ENCODE measurements at regions not wholly inside any gene's neighbourhood (a gene's known extent, or its start where the extent isn't known, plus 50 kb on each side); places are given as distances from the start of the nearest gene placed in this dataset.
"Not testable (repeated sequence)": the region's sequence is repeated elsewhere in the genome, so short reads cannot be mapped to it uniquely, and the experiment has no call there.

DNA sequence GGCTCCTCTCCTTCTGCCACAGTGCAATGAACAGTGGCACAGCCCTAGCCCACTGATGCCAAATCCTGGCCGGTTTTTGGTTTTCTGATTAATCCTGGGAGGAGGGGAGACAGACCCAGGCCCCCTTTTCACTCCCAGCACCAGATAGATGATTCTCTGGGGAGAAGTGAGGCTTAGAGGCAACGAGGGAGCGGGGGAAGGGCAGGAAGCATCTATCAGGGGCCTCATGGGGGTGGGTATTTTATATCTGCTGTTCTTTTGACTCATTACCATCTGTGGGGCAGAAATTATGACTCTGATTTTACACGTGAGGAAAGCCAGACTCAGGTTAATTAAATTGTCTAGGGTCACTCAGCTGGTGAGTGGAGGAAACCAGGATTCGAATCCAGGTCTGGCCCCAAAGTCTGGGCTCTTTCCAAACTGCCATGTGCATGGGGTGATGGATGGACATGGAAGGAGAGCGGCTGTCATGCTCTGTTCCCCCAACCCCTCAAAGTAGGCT, 79.4 kb downstream of the MRM1 start:
- Mint-ChIP-seq H3K4me1 (peaks cover 15% of the 10 kb centered on the region), H3K27me3 (no peaks in the 10 kb centered on the region), H3K9me3 (ENCODE audit: low read depth) (no peaks in the 10 kb centered on the region), H3K27ac (no peak overlapping the region), H3K4me3 (no peak overlapping the region), H3K36me3 (no peaks in the 10 kb centered on the region)
- no peak for ATAC-seq
- DNase-seq = no peak
- CTCF ChIA-PET = no interaction called here

DNA sequence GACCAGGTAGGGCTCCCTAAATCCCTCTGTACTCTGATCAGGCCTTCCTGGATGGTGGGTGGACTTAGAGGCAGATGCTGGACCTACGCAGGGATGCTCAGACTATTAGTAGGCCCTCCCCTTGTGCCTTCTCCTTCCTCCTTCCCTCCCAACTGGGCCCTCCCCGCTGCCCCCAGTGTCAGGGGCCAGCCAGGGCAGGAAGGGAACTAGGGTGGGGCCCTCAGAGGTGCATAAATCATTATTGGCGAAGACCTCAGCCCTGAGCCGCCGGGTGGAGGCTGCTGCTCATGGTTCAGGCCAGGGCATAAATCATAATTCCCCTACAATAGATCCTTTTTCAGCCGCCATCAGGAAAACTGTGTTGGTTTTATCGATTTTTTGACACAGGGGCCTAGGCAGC, 81.4 kb downstream of the MRM1 start:
- Mint-ChIP-seq H3K27me3 (peaks cover 13% of the 10 kb centered on the region), H3K27ac (no peak overlapping the region), H3K9me3 (ENCODE audit: low read depth) (no peaks in the 10 kb centered on the region), H3K4me1 (peaks cover 3% of the 10 kb centered on the region), H3K4me3 (no peak overlapping the region), H3K36me3 (no peaks in the 10 kb centered on the region)
- DNase-seq (no peak), ATAC-seq (no peak)
- CTCF ChIA-PET = no interaction called here

DNA sequence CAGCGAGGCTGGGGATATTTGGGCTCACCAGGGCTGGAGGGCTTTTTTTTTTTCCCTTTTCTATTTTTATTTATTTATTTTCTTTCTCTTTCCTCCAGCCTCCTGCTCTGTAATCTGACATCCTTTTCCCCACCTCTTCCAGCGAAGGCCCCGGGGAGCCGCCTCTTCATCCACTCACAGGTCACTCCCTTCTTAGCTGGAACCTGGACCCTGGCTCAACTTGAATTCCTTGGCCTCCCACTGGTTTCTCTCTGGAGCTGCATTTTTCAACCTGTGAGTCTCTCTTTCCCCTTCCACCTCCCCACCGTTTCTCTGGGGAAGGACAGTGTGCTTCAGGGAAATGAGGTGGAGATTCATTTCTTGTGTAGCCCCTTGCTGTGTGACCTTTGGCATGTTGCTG, 82.0 kb downstream of the MRM1 start:
- Mint-ChIP-seq H3K36me3 (no peaks in the 10 kb centered on the region), H3K4me1 (no peaks in the 10 kb centered on the region), H3K27ac (no peak overlapping the region), H3K4me3 (no peak overlapping the region), H3K9me3 (ENCODE audit: low read depth) (no peaks in the 10 kb centered on the region), H3K27me3 (peaks cover 15% of the 10 kb centered on the region)
- CTCF ChIA-PET = no interaction called here
- ATAC-seq (no peak), DNase-seq (no peak)

DNA sequence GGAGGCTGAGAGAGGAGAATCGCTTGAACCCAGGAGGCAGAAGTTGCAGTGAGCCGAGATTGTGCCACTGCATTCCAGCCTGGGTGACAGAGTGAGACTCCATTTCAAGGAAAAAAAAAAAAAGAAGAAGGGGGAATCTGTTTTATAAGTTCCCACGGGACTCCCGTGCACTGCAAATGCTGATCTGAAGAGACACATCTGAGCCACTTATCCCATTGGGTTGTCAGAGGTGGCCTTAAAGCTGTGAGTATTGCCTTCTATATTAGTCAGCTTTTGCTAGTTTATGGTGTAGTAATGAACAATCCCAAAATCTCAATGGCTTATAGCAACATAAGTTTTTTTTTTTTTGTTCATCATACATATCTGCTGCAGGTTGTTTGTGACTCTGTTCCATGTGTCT, 82.8 kb downstream of the MRM1 start:
- DNase-seq = no peak
- no peak overlapping the region for H3K4me3 Mint-ChIP-seq
- H3K36me3 Mint-ChIP-seq = no peaks in the 10 kb centered on the region
- CTCF ChIA-PET = interaction anchor here (1.4 kb wide), 1 partner anchor 10 kb away, joined by 4 read pairs; no protein-coding TSS in a partner anchor
- H3K27ac Mint-ChIP-seq = no peak overlapping the region
- no peak for ATAC-seq
- H3K4me1 Mint-ChIP-seq = no peaks in the 10 kb centered on the region
- H3K9me3 Mint-ChIP-seq (ENCODE audit: low read depth) = no peaks in the 10 kb centered on the region
- H3K27me3 Mint-ChIP-seq = peaks cover 18% of the 10 kb centered on the region

DNA sequence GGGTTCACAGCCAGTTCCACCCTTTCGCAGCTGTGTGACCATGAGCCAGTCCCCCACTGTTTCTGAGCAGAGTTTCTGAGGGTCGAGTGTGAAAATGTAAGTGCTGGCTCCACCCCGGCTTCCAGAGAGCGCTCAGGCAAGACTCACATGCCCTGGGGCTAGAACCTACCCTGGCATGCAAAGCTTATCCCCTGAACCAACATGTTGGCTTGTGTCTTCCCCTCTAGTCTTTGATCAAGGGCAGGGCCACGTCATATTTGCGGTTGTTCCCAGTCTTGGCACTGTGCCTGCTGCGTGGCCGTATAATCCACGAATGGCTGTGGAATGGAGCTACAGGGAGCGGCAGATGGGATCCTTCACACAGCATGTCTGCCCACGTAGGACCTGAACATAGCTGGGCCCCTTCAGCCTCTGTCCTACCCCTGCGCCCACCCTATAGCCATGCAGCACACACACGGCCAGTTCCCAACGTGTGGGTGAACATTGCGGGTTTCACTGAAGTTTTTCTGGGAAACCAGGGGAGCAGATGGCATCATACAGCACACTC, 84.8 kb downstream of the MRM1 start:
- ATAC-seq (no peak), DNase-seq (no peak)
- H3K9me3 Mint-ChIP-seq (ENCODE audit: low read depth) = no peaks in the 10 kb centered on the region
- no peaks in the 10 kb centered on the region for H3K4me1 Mint-ChIP-seq
- CTCF ChIA-PET = no interaction called here
- no peak overlapping the region for H3K27ac Mint-ChIP-seq
- H3K36me3 Mint-ChIP-seq = no peaks in the 10 kb centered on the region
- no peak overlapping the region for H3K4me3 Mint-ChIP-seq
- peaks cover 21% of the 10 kb centered on the region for H3K27me3 Mint-ChIP-seq

DNA sequence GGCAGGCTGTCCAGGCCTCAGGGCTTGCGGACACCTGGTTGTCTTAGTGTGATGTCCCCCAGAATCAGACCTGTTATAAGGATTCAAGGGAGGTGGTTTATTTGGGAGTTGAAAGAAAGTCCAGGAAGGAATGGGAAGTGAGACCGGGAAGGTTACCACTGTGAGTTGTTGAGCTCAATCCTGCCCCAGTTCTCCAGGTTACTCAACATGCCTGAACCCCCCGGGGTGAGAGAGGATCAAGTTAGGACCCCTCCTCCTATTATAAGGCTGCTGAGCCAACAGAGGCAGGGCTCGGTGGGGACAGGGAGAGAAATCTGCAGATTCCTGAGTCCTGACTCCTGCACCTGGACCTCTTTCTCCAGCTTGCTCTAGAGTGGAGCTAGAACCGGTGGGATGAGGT, 86.4 kb downstream of the MRM1 start:
- Mint-ChIP-seq H3K9me3 (ENCODE audit: low read depth) (no peaks in the 10 kb centered on the region), H3K27me3 (peaks cover 28% of the 10 kb centered on the region), H3K4me1 (no peaks in the 10 kb centered on the region), H3K27ac (no peak overlapping the region), H3K4me3 (no peak overlapping the region), H3K36me3 (no peaks in the 10 kb centered on the region)
- CTCF ChIA-PET = interaction anchor here (1.0 to 1.1 kb wide), 3 partner anchors 19 to 85 kb away, joined by 3 read pairs; no protein-coding TSS in a partner anchor
- ATAC-seq = no peak
- no peak for DNase-seq

DNA sequence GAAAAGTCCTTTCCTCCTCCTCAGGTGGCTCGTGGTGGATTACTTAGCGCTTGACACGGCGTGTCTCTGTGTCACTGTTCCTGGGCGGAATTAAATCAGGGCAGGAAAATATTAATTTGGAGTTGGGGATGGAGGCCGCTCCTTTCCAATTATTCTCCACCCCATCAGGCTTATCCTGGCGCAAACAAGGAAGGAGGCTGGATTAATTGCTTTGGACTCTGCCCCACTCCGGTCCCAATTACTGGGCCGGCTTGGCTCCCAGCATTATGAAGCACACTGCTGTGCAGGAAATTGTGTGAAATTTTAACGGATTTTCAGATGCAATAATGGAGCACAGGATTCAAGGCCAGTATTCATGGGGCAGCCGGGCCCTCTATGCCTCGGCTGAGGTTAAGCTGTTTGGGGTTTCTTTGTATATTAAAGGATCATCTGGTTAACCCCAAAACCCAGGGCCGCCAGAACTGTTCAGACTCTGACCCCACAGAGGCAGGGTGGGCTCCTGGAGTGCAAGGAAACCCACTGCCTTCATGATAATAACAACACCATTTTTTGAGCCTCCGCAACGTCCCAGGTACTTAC, 87.8 kb downstream of the MRM1 start:
- ATAC-seq (no peak), DNase-seq (no peak)
- Mint-ChIP-seq H3K9me3 (ENCODE audit: low read depth) (no peaks in the 10 kb centered on the region), H3K4me3 (no peak overlapping the region), H3K36me3 (no peaks in the 10 kb centered on the region), H3K27me3 (peaks cover 31% of the 10 kb centered on the region), H3K4me1 (no peaks in the 10 kb centered on the region), H3K27ac (no peak overlapping the region)
- CTCF ChIA-PET = no interaction called here

DNA sequence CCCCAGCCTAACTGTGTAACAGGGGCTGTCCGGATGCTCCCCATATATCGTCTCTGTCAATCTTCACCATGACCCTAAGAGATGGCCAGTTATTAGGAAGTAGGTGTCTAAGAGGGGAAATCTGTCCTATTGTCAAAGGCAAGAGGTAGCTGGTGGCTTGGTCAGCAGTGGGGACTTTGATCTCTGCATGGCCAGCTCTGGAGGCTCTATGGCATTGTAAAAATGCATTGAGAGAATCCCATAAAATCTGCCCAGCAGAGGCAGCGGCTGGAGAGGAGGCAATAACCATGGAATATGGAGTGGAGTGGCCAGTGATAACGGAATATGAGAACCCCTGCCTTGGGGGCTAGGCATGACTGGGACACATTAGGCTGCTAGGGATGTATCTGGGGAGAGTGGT, 88.8 kb downstream of the MRM1 start:
- ATAC-seq (no peak), DNase-seq (no peak)
- CTCF ChIA-PET = no interaction called here
- no peaks in the 10 kb centered on the region for H3K36me3 Mint-ChIP-seq
- H3K27me3 Mint-ChIP-seq = peaks cover 37% of the 10 kb centered on the region
- no peak overlapping the region for H3K4me3 Mint-ChIP-seq
- H3K27ac Mint-ChIP-seq = no peak overlapping the region
- H3K4me1 Mint-ChIP-seq = no peaks in the 10 kb centered on the region
- no peaks in the 10 kb centered on the region for H3K9me3 Mint-ChIP-seq (ENCODE audit: low read depth)

DNA sequence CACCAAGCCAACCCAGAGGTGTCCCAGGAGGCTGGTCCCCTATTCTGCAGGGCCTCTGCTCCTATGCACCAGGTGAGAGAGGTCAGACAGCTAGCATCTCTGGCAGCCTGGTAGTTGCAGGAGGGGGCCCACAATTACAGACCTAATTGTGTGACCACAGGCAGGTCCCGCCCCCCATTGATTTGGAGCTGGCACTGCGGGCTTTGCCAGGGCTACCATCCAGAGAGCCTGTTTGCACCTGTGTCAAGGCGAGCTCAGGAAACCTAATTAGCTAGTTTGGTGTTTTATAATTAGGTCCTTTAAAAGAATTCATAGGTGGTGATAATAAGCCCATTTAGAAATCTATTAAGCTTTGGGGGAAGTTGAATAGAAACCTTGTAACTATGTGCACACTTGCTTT, 90.2 kb downstream of the MRM1 start:
- Mint-ChIP-seq H3K27ac (no peak overlapping the region), H3K9me3 (ENCODE audit: low read depth) (no peaks in the 10 kb centered on the region), H3K36me3 (no peaks in the 10 kb centered on the region), H3K4me3 (no peak overlapping the region), H3K27me3 (peaks cover 40% of the 10 kb centered on the region), H3K4me1 (no peaks in the 10 kb centered on the region)
- ATAC-seq (no peak), DNase-seq (no peak)
- CTCF ChIA-PET = no interaction called here

DNA sequence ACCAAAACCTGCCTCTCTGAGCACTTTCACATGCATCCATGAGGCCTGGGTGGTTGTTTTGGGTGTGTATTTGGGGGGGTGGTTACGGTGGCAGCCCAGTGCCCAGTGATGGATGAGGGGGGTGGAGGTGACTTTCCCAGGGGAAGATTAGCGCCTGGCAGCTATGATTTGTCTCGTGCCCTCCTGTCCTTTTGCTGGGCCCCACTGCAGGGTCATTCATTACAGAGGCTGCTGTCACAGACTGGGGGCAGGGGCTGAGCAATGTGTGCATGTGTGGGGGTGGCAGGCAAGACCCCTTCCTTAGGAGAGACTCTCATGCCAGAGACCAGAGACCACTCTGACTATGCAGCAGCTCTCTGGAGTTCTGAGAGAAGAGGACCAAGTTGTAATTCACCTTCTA, 93.7 kb downstream of the MRM1 start:
- H3K27ac Mint-ChIP-seq = no peak overlapping the region
- CTCF ChIA-PET = interaction anchor here (1.0 kb wide), 1 partner anchor 66 kb away, joined by 3 read pairs; no protein-coding TSS in a partner anchor
- DNase-seq (no peak), ATAC-seq (no peak)
- no peaks in the 10 kb centered on the region for H3K9me3 Mint-ChIP-seq (ENCODE audit: low read depth)
- H3K27me3 Mint-ChIP-seq = peaks cover 36% of the 10 kb centered on the region
- H3K36me3 Mint-ChIP-seq = no peaks in the 10 kb centered on the region
- H3K4me1 Mint-ChIP-seq = no peaks in the 10 kb centered on the region
- H3K4me3 Mint-ChIP-seq = no peak overlapping the region

DNA sequence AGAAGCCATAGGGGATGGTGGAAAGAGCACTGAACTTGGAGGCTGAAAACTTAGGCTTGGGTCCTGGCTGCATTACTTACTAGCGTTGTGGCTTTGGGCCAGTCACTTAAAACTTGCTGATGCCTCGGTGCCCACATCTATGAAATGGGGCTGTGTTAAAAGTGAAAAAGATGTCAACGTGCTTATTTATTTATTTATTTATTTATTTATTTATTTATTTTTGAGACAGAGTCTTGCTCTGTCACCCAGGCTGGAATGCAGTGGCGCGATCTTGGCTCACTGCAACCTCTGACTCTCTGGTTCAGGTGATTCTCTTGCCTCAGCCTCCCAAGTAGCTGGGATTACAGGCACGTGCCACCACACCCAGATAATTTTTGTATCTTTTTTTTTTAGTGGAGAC, 94.3 kb downstream of the MRM1 start:
- ATAC-seq; H3K36me3 Mint-ChIP-seq; CTCF ChIA-PET; H3K9me3 Mint-ChIP-seq (ENCODE audit: low read depth); H3K27ac Mint-ChIP-seq; H3K4me3 Mint-ChIP-seq; H3K4me1 Mint-ChIP-seq; DNase-seq: not testable (repeated sequence)
- peaks cover 33% of the 10 kb centered on the region for H3K27me3 Mint-ChIP-seq

DNA sequence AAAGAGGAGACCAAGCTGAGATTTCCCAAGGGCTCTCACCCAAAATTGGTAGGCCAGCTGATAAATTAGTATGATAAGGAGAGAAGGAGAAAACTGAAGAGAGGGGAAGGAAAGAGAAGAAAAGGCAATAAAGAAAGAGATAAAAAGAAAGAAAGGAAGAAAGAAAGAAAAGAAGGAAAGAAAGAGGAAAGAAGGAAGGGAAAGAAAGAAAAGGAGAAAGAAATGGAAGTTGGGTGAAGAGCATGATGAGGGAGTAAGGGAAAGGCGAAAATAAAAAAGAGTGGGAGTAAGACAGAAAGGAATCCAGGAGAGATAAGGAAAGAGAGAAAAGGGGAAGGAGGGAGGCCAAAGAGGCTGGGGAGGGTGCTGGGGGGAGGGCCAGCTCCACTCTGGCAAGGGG, 95.4 kb downstream of the MRM1 start:
- DNase-seq = no peak
- no peaks in the 10 kb centered on the region for H3K36me3 Mint-ChIP-seq
- peaks cover 37% of the 10 kb centered on the region for H3K27me3 Mint-ChIP-seq
- CTCF ChIA-PET = no interaction called here
- no peaks in the 10 kb centered on the region for H3K4me1 Mint-ChIP-seq
- no peak overlapping the region for H3K4me3 Mint-ChIP-seq
- H3K9me3 Mint-ChIP-seq (ENCODE audit: low read depth) = no peaks in the 10 kb centered on the region
- H3K27ac Mint-ChIP-seq = no peak overlapping the region
- ATAC-seq = no peak

DNA sequence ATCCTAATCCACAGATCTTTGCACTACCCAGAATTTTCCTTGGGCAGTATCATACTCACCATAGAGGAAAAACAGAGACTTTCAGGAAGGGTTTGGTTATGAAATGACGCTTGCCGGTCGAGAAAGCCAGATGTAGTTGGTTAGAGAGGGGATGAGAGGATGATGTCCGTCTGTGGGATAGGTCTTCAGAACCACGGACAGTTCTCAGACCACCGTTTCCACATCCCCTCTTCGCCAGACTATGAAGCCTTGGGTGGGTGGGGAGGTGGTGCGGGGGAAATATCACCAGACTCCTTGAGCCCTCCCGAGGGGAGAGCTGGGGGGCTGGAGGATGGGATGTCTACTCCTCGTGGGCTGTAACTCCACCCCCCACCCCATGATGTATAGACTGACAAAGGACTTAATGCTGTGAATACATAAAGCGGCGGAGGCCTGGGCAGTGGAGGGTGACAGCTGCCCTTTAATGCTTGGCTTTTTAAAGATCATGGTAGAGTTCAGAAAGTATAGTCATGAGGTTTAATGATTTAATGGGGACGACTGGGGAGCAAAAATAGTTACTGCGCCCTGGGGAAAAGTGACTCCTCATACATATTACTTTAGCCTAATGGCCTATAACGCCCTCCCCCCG, 96.6 kb downstream of the MRM1 start:
- CTCF ChIA-PET = no interaction called here
- Mint-ChIP-seq H3K27me3 (peaks cover 37% of the 10 kb centered on the region), H3K4me1 (no peaks in the 10 kb centered on the region), H3K9me3 (ENCODE audit: low read depth) (no peaks in the 10 kb centered on the region), H3K36me3 (no peaks in the 10 kb centered on the region), H3K27ac (no peak overlapping the region), H3K4me3 (no peak overlapping the region)
- DNase-seq = no peak
- no peak for ATAC-seq

DNA sequence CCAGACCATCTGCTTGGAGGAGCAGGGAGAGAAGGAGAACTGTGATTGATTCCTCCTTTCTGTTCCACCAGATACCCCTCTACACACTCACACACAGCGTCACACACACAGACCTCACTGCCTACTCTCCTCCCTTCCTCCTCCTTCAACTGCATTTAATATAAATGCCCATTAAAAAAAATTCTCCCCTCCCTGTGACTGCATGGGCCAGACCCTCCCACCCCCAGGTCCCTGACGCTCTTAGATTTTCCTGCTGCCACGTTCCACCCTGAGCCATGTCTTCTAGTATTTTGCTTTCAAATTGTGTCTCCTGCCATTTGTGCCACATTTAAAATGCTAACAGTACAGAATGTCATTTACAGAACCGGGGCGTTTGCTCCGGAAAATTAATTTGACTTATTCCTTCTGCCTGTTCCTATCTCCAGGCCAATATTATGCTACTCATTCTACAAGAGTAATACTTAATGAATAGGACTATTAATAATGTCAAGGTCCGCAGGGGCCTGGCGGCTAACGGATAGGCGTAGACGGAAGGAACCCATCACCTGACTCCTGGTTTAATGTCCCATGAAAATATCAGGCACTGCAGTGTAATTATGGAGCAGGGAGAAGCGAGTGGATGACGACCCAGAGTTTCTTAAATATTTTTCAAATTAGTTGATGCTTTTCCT, 100.2 kb downstream of the MRM1 start:
- DNase-seq (no peak), ATAC-seq (no peak)
- Mint-ChIP-seq H3K4me3 (no peak overlapping the region), H3K4me1 (no peaks in the 10 kb centered on the region), H3K27ac (no peak overlapping the region), H3K9me3 (ENCODE audit: low read depth) (no peaks in the 10 kb centered on the region), H3K36me3 (no peaks in the 10 kb centered on the region), H3K27me3 (peaks cover 54% of the 10 kb centered on the region)
- CTCF ChIA-PET = no interaction called here

Measured in activated CD8-positive, alpha-beta memory T cell treated with anti-CD3 and anti-CD28 coated beads, Interleukin-2, amount 10 ng/mL, durations not matched to agents 7 days and 5 days (primary cell).